ENCODE measurements at regions not wholly inside any gene's neighbourhood (a gene's known extent, or its start where the extent isn't known, plus 50 kb on each side); places are given as distances from the start of the nearest gene placed in this dataset.
"Not testable (repeated sequence)": the region's sequence is repeated elsewhere in the genome, so short reads cannot be mapped to it uniquely, and the experiment has no call there.

- no peak for DNase-seq
Measured at GRCh38 chr7:65317372-65317771, 56.3 kb upstream of the ZNF92 start.

DNA sequence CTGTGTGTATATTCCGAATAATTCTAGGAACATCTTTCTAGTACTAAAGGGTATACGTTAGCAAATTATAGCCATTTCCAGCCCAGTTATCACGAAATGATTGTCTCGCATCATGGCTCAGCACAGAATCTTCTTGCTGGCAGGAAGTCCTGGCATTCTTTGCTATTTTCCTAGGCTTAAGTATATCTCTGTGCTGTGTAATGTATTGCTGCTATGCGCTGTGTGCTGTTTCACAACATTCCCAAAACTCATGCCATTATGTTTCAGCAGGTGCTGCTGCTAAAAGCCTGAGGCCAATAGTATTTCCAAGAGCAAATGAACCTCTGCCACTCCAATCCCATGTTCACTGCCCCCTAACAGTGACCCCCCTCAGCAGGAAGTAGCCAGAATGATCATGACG lies 62.9 kb upstream of the ZNF92 start:
- no peak for DNase-seq

GRCh38 chr7:65308300-65308678 lies 65.4 kb upstream of the ZNF92 start:
- no peak for DNase-seq

DNA sequence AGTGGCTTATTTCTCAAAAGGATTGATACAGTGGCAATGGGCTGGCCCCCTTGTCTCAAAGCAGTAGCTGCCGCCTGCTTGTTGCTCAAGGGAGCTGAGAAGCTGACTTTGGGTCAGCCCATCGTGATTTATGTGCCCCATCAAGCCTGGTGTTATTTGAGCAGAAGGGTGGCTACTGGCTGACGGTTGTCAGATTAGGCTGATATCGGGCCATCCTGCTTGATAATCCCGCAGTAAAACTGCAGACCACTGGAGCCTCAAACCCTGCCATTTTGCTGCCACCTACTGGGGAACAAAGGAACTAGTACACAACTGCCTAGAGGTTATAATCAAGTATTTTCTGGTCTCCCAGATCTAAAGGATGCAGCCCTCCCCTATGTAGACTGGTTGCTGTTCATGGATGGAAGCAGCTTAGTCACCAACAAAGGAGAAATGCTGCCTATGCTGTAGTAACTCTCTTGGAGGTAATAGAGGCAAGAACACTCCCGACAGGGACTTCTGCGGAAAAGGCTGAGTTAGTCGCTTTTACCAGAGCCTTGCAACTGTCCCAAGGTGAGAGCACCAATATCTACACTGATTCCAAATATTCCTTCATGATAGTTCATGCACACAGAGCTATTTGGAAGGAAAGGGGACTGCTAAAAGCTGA lies 65.9 kb upstream of the ZNF92 start:
- peak; percentile 44 to 51 for DNase-seq

GRCh38 chr7:65304175-65304574 lies 69.5 kb upstream of the ZNF92 start:
- DNase-seq = no peak

- DNase-seq = no peak
Measured at GRCh38 chr7:65302883-65303282, 70.8 kb upstream of the ZNF92 start.

DNA sequence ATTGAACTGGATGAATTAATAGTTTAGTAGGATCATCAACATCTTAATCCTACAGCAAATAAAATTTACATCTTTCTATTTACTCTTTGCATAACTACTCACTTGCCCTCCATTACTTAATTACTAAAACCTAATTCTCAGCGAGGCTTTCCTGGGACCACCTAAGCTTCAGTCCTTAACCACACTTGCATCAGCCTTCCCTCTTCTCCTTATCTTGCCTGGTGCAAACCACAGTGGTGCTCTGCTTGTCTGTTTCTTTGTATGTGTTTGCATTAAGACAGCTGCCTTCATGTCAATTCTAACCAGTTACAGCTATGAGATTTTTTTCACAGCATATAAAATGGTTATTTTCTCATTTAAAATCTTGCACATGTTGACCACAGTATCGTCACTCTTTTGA lies 72.6 kb upstream of the ZNF92 start:
- no peak for DNase-seq

GRCh38 chr7:65295409-65295808 lies 78.2 kb upstream of the ZNF92 start:
- no peak for DNase-seq

GRCh38 chr7:65290340-65290739 lies 83.3 kb upstream of the ZNF92 start:
- DNase-seq = not testable (repeated sequence)

- DNase-seq = no peak
Measured at GRCh38 chr7:65287023-65287422, 86.6 kb upstream of the ZNF92 start.

DNA sequence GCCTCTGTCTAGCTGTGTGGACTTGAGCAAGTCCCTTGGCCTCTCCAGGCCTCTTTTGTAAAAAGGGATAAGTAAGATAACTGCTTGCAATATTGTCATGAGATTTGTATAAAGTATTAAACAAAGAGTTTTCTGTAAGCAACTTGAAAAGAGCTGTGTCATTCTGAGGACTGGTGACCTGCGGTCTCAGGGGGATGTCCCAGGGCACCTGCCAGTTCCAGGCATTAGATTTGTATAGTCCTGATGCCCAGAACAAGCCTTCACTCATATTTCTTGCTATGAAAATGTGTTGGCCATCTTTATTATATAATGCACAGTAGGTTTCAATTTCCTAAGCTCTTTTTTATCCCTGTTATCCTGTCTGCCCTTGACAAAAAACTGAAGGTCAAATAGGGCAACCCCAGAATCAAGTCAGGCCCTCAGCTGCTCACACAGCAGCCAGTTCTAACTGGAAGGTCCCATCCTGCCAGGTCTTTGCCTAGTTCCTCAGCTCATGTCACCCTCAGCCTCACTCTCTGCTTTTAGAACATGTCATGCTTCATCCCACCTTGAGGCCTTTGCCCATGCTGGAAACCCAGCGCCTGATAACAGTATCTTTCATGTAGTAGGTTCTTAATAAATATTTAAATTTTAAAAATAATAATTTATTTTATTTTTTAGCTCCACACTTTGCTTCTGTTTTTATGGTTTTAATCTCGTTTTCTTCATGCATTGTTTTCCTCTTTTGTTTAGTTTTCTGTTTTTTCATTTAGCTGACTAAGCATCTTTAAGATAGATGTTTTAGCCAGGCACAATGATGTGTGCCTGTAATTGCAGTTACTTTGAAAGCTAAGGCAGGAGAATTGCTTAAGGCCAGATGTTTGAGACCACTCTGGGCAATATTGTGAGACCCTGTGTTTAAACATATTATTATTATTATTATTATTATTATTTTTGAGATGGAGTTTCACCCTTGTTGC lies 87.5 kb upstream of the ZNF92 start:
- DNase-seq = no peak

GRCh38 chr7:65285241-65285640 lies 88.4 kb upstream of the ZNF92 start:
- DNase-seq = not testable (repeated sequence)

DNA sequence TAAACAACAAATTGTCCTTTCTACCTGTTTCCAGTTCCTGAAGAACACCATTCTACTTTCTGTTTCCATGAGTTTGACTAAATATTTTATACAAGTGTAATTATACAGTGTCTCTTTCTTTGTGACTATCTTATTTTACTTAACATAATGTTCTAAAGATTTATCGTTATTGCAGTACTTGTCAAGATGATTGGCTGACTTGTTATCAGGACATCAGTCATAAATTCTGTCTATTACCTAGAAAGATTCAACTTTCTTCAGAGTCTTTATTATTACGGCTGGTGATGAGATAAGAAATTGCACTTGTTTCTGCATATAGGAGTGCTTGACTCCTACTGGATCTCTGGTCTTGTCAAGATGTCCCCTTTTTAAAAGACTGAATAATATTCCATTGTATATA lies 93.9 kb upstream of the ZNF92 start:
- DNase-seq = no peak

DNA sequence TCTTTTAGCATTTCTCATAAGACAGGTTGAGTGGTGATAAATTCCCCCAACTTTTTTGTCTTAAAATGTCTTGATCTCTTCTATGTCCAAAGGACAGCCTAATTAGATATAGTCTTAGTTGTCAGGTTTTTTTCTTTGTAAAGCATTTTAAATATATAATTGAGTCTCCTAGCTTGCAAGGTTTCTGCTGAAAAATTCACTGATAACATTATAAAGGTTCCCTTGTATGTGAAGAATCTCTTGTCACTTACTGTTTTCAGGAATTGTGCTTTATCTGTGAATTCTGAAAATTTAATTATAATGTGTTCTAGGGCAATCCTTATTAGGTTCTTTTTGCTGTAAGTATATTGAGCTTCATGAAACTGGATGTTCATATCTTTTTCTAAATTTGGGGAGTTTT lies 96.8 kb upstream of the ZNF92 start:
- no peak for DNase-seq

- not testable (repeated sequence) for DNase-seq
Measured at GRCh38 chr7:65271502-65271901, 102.2 kb upstream of the ZNF92 start.

DNA sequence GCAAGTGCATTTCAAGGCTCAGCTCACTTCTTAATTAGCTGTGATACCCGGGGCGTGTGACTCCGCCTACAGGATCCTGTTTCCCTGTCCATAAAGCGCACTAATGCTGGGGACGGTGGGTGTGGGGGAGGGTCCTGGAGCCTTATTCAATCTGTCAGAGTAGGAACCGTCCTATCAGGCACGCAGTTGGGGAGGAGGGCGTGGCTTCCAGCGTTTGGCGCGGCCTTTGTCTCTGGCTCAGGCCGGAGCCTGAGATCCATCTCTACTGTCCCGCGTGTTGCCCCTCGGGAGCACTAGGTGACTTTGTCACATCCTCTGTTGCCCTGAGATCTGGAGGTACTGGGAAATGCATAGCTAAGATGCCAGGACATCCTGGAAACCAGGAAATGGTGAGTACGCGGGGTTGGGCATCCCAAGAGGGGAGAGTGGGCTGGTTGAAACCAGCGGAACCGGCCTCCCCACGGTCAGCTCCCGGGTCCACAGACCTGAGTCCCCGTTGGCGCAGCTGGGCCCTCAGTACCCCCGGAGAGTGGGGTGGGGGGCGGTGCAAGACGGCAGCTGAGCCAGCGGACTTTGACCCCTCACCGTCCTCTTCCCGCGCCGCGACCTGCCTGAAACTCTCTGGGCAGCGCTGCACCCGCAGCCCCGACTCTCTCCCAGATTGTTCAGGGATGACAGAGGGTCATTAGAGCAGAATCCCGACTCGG lies 104.4 kb upstream of the ZNF92 start:
- peak in 1 of 2 donors; percentile 19 for DNase-seq

DNA sequence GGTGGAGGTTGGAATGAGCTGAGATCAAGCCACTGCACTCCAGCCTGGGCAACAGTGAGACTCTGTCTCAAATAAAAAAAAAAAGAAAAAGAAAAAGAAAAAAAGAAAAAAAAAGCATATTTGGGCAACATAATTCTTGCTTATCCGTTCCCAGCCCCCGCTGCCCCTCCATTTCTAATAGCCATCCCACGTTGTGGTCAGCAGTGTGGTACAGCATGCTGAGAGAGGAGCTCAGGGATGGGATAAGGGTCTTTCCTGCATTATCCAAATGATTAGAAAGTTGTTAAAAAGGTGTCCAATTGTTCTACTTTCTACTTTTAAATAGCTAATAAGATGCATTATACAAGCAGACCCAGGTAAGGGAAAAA lies 104.9 kb upstream of the ZNF92 start:
- no peak for DNase-seq

GRCh38 chr7:65265933-65266519 lies 107.6 kb upstream of the ZNF92 start:
- no peak for DNase-seq

DNA sequence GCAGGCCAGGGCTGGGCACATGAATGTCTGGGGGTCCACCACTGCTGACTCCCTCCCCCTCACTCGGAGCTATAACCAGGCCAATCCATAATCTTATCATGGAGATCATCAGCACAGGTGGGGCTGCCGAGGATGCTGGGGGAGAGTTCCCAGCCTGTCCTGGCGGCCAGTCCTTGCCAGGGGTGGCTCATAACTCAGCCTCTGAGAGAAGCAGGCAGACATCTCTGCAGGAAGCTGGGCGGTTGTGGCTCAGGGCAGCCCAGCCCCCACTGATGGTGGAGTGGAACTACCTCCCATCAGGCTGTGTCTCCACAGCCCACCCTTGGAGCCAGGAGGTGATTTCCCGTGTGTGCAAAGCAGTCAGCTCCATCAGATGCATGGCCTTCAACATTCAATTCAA lies 109.4 kb upstream of the ZNF92 start:
- DNase-seq = no peak

GRCh38 chr7:65260673-65261072 lies 113.0 kb upstream of the ZNF92 start:
- not testable (repeated sequence) for DNase-seq

DNA sequence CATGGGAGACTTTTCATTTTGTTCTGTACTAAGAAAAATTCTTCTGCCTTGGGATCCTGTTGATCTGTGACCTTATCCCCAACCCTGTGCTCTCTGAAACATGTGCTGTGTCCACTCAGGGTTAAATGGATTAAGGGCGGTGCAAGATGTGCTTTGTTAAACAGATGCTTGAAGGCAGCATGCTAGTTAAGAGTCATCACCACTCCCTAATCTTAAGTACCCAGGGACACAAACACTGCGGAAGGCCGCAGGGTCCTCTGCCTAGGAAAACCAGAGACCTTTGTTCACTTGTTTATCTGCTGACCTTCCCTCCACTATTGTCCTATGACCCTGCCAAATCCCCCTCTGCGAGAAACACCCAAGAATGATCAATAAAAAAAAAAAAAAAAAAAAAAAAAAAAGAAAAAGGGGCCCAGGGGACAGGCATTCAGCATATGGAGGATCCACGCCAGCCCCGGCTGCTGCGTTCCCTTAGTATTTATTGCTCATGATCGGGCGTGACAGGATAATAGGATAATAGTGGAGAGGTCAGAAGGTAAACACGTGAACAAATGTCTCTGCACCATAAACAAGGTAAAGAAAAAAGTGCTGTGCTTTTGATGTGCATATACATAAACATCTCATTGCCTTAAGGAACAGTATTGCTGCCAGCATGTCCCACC lies 113.7 kb upstream of the ZNF92 start:
- not testable (repeated sequence) for DNase-seq

GRCh38 chr7:65254061-65254460 lies 119.6 kb upstream of the ZNF92 start:
- DNase-seq = no peak

All from CD4-positive, alpha-beta T cell treated with Interleukin-4 for 1 hour (primary cell).